Activated CD4-positive, alpha-beta memory T cell treated with anti-CD3 and anti-CD28 coated beads for 36 hours (primary cell): ENCODE measurements at regions not wholly inside any gene's neighbourhood (a gene's known extent, or its start where the extent isn't known, plus 50 kb on each side); places are given as distances from the start of the nearest gene placed in this dataset.
"Not testable (repeated sequence)": the region's sequence is repeated elsewhere in the genome, so short reads cannot be mapped to it uniquely, and the experiment has no call there.

ENCODE experiments used
- CTCF ChIA-PET: fragments of 350-600 bp; sonication (Branson Sonifier 250); formaldehyde crosslinking; loops from one replicate; lab custom pipeline; 2021; ENCODE audit warnings: antibody characterized with exemption, inconsistent platforms; lab: Charles Lee
- POLR2A ChIA-PET: fragments of 350-600 bp; sonication (Branson Sonifier 250); formaldehyde crosslinking; loops from one replicate; lab custom pipeline; 2021; ENCODE audit warnings: antibody characterized with exemption; lab: Charles Lee
- DNase-seq: peaks from one replicate; pipeline ENCODE4 v3.0.0-alpha.2; 2020
- H3K27ac Mint-ChIP-seq: one replicate; pipeline ENCODE4 v1.8.0; 2021; ENCODE audit warnings: mixed read lengths
- H3K27me3 Mint-ChIP-seq: one replicate; pipeline ENCODE4 v1.8.0; 2021; ENCODE audit warnings: mixed read lengths
- H3K36me3 Mint-ChIP-seq: one replicate; pipeline ENCODE4 v1.8.0; 2021; ENCODE audit warnings: mixed read lengths
- H3K4me1 Mint-ChIP-seq: one replicate; pipeline ENCODE4 v1.8.0; 2021; ENCODE audit warnings: low read depth, mixed read lengths
- H3K4me3 Mint-ChIP-seq: one replicate; pipeline ENCODE4 v1.8.0; 2021; ENCODE audit warnings: mild to moderate bottlenecking, mixed read lengths
- H3K9me3 Mint-ChIP-seq: one replicate; pipeline ENCODE4 v1.8.0; 2021; ENCODE audit warnings: mixed read lengths
- intact Hi-C: fragments of 100-400 bp; cut with micrococcal nuclease; formaldehyde crosslinking; loops from one replicate; pipeline ENCODE4 v1.15.1; 2023

DNA sequence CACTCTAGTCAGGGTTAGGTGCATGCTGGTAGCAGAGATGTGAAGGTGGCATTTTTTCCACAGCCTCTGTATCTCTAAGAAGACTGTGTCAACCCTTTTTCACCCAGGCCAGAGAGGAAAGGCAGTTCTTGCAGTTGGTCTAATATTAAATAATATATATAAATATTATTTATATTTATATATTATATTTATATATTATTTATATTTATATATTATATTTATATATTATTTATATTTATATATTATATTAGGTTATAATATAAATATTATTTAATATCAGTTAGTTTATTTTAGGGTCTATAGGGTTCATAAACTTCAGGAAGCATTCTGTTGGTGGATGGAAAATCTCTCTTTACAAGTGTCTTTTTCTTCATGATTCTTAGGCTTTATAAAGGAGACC, 218.6 kb upstream of the DMRTA1 start:
- ChIA-PET CTCF (interaction anchor here (2.0 kb wide), 1 partner anchor 415 kb away, joined by 4 read pairs; no protein-coding TSS in a partner anchor), POLR2A (no interaction called here)
- no peak overlapping the region for H3K4me3 Mint-ChIP-seq
- peaks cover 5% of the 10 kb centered on the region for H3K9me3 Mint-ChIP-seq
- no peaks in the 10 kb centered on the region for H3K4me1 Mint-ChIP-seq
- peaks cover 12% of the 10 kb centered on the region for H3K27me3 Mint-ChIP-seq
- intact Hi-C loops = no loop called here
- no peak overlapping the region for H3K27ac Mint-ChIP-seq
- DNase-seq = no peak
- H3K36me3 Mint-ChIP-seq = no peaks in the 10 kb centered on the region

DNA sequence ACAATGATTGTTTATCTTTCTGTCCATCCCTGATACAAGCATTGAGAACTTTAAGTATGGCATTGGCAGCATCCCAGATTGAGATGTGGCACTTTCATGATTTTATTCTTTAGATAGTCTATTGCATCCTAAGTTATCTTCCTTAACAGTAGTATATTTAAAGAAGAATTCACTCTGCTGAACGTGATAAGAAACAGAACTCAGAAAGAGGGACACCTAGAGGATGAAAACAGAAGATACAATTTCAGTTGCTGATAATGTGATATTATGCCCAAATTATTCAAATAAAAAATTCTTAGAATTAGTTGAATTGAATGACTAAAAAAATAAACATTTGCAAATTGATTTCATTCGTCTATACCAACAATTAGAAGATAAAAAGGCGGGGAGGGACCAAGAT, 218.1 kb upstream of the DMRTA1 start:
- H3K9me3 Mint-ChIP-seq = peaks cover 5% of the 10 kb centered on the region
- peaks cover 11% of the 10 kb centered on the region for H3K27me3 Mint-ChIP-seq
- POLR2A ChIA-PET = no interaction called here

GRCh38 chr9:22229069-22229468, 217.6 kb upstream of the DMRTA1 start:
- DNase-seq = no peak
- H3K4me1 Mint-ChIP-seq = no peaks in the 10 kb centered on the region
- peaks cover 16% of the 10 kb centered on the region for H3K27me3 Mint-ChIP-seq
- H3K36me3 Mint-ChIP-seq = no peaks in the 10 kb centered on the region
- ChIA-PET CTCF (interaction anchor here (2.0 to 2.1 kb wide), 2 partner anchors 10 to 416 kb away, joined by 4 to 6 read pairs; no protein-coding TSS in a partner anchor), POLR2A (no interaction called here)
- H3K4me3 Mint-ChIP-seq = no peak overlapping the region
- no peak overlapping the region for H3K27ac Mint-ChIP-seq
- intact Hi-C loops = no loop called here
- H3K9me3 Mint-ChIP-seq = peaks cover 5% of the 10 kb centered on the region

More for the DNA sequence above, 218.1 kb upstream of the DMRTA1 start:
- no peak for DNase-seq
- Mint-ChIP-seq H3K36me3 (no peaks in the 10 kb centered on the region), H3K27ac (no peak overlapping the region), H3K4me1 (no peaks in the 10 kb centered on the region), H3K4me3 (no peak overlapping the region)
- intact Hi-C loops = no loop called here
- CTCF ChIA-PET = interaction anchor here (2.0 to 2.1 kb wide), 2 partner anchors 10 to 416 kb away, joined by 4 to 6 read pairs; no protein-coding TSS in a partner anchor

DNA sequence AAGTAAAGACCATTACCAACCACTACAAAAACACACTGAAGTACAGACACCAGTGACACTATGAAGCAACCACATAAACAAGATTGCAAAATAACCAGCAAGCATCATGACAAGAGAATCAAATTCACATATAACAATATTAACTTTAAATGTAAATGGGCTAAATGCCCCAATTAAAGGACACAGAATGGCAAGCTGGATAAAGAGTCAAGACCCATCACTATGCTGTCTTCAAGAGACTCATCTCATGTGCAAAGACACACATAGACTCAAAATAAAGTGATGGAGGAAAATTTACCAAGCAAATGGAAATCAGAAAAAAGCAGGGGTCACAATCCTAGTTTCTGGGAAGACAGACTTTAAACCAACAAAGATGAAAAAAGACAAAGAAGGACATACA, 215.3 kb upstream of the DMRTA1 start:
- POLR2A ChIA-PET, H3K27ac Mint-ChIP-seq, H3K4me1 Mint-ChIP-seq, H3K4me3 Mint-ChIP-seq, CTCF ChIA-PET, DNase-seq, H3K36me3 Mint-ChIP-seq, H3K9me3 Mint-ChIP-seq, intact Hi-C loops: not testable (repeated sequence)
- peaks cover 18% of the 10 kb centered on the region for H3K27me3 Mint-ChIP-seq

- intact Hi-C loops = no loop called here
- Mint-ChIP-seq H3K4me3 (no peak overlapping the region), H3K4me1 (peaks cover 9% of the 10 kb centered on the region), H3K9me3 (peaks cover 3% of the 10 kb centered on the region), H3K27ac (no peak overlapping the region), H3K36me3 (no peaks in the 10 kb centered on the region), H3K27me3 (peaks cover 18% of the 10 kb centered on the region)
- CTCF ChIA-PET = interaction anchor here (1.5 kb wide), 1 partner anchor 11 kb away, joined by 7 read pairs; no protein-coding TSS in a partner anchor
- no peak for DNase-seq
- POLR2A ChIA-PET = interaction anchor here (0.8 kb wide), 1 partner anchor 134 kb away, joined by 3 read pairs; no protein-coding TSS in a partner anchor
Measured at GRCh38 chr9:22232971-22233370, 213.7 kb upstream of the DMRTA1 start.

DNA sequence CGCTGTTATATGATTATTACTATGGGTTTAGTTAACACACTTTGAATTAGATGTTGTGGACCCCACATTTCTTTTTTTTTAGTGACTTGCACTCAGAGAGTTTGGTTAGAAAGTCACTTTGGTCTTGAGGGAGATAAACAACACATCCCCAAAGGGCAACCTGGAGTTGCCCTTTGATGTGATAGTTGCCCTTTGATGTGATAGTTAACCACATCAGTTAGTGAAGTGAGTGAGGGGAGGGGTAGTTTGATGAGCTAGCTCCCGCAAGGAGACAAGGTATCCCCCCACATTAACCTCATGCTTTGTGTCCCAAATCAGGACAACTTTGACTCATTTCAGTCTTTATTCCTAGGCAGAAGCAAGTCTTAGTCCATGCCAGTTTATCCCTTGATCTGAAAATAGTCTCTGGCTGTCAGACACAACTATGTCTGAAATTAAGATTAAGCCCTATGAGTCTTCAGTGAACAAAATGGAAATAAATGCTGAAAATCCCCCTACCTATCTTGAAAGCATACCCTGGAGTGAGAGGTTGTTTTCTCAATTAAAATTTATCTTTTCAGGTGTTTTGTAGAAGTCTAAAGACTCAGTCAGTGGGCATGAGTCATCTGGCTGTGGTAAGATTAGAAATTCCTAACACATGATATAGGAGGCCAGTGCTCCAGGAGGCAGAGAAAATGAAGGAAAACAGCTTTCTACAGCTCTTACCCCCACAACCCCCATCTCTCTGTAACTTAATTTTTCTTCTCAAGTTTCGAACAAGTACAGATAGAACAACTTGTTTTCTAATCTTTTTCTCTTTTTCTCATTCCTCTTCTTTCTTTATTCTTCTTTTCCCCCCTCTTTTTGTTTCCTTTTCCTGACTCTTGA, 208.9 kb upstream of the DMRTA1 start:
- POLR2A ChIA-PET = no interaction called here
- DNase-seq = no peak
- CTCF ChIA-PET = interaction anchor here (1.0 to 4.5 kb wide), 11 partner anchors 8 to 425 kb away, joined by 3 to 45 read pairs (median 6); partner anchors contain the start of gene CDKN2B
- H3K4me3 Mint-ChIP-seq = no peak overlapping the region
- H3K27me3 Mint-ChIP-seq = peaks cover 20% of the 10 kb centered on the region
- H3K36me3 Mint-ChIP-seq = no peaks in the 10 kb centered on the region
- peaks cover 35% of the 10 kb centered on the region for H3K4me1 Mint-ChIP-seq
- H3K9me3 Mint-ChIP-seq = no peaks in the 10 kb centered on the region
- intact Hi-C loops = loop anchor here (2.0 kb wide), 1 partner anchor 27 kb away; no protein-coding TSS in a partner anchor
- no peak overlapping the region for H3K27ac Mint-ChIP-seq

GRCh38 chr9:22238809-22239684, 207.6 kb upstream of the DMRTA1 start:
- Mint-ChIP-seq H3K4me1 (peaks cover 35% of the 10 kb centered on the region), H3K27me3 (peaks cover 12% of the 10 kb centered on the region), H3K36me3 (no peaks in the 10 kb centered on the region), H3K9me3 (no peaks in the 10 kb centered on the region), H3K4me3 (no peak overlapping the region), H3K27ac (no peak overlapping the region)
- ChIA-PET CTCF (interaction anchor here (0.7 to 4.5 kb wide), 22 partner anchors 10 to 555 kb away, joined by 3 to 45 read pairs (median 4); partner anchors contain the start of gene CDKN2B), POLR2A (no interaction called here)
- intact Hi-C loops = loop anchor here (1.0 to 2.0 kb wide), 2 partner anchors 28 to 426 kb away; no protein-coding TSS in a partner anchor
- no peak for DNase-seq

GRCh38 chr9:22240619-22241018, 206.0 kb upstream of the DMRTA1 start:
- ChIA-PET CTCF (interaction anchor here (2.7 to 4.5 kb wide), 2 partner anchors 121 to 428 kb away, joined by 14 to 45 read pairs; no protein-coding TSS in a partner anchor), POLR2A (no interaction called here)
- DNase-seq = no peak
- Mint-ChIP-seq H3K4me1 (peaks cover 35% of the 10 kb centered on the region), H3K9me3 (no peaks in the 10 kb centered on the region), H3K4me3 (no peak overlapping the region), H3K27ac (no peak overlapping the region), H3K36me3 (no peaks in the 10 kb centered on the region), H3K27me3 (peaks cover 9% of the 10 kb centered on the region)
- intact Hi-C loops = loop anchor here (5.0 kb wide), 5 partner anchors 133 to 408 kb away; partner anchors contain the start of gene CDKN2B

GRCh38 chr9:22241024-22241423, 205.6 kb upstream of the DMRTA1 start:
- H3K4me1 Mint-ChIP-seq = peaks cover 35% of the 10 kb centered on the region
- intact Hi-C loops = loop anchor here (5.0 kb wide), 5 partner anchors 134 to 409 kb away; partner anchors contain the start of gene CDKN2B
- CTCF ChIA-PET = interaction anchor here (4.5 kb wide), 1 partner anchor 428 kb away, joined by 45 read pairs; no protein-coding TSS in a partner anchor

DNA sequence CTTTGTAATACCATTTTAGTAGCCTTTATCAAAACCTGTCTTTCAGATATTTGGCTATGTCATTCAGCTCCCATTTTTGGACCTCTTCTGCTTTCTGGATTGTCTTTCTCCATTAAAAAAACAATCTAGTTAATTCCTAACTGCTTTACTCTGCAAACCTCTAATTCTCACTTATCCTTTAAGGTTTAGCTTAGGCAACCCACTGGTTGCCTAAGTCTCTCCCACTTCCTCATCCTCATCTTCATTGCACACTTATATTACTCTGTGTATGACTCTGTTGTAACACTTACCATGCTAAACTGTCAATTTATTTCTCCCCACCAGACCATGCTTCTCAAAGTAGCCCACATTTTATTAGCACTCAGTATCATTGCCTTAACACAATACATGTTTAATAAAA, 205.0 kb upstream of the DMRTA1 start:
- ChIA-PET POLR2A (no interaction called here), CTCF (interaction anchor here (4.5 kb wide), 1 partner anchor 429 kb away, joined by 45 read pairs; no protein-coding TSS in a partner anchor)
- Mint-ChIP-seq H3K4me1 (peaks cover 35% of the 10 kb centered on the region), H3K9me3 (no peaks in the 10 kb centered on the region), H3K27ac (no peak overlapping the region), H3K36me3 (no peaks in the 10 kb centered on the region), H3K27me3 (peaks cover 9% of the 10 kb centered on the region), H3K4me3 (no peak overlapping the region)
- intact Hi-C loops = loop anchor here (5.0 kb wide), 5 partner anchors 134 to 409 kb away; partner anchors contain the start of gene CDKN2B
- DNase-seq = no peak

More at GRCh38 chr9:22241024-22241423, 205.6 kb upstream of the DMRTA1 start:
- H3K4me3 Mint-ChIP-seq = no peak overlapping the region
- no peak overlapping the region for H3K27ac Mint-ChIP-seq
- H3K36me3 Mint-ChIP-seq = no peaks in the 10 kb centered on the region
- no peaks in the 10 kb centered on the region for H3K9me3 Mint-ChIP-seq
- POLR2A ChIA-PET = no interaction called here
- no peak for DNase-seq
- peaks cover 9% of the 10 kb centered on the region for H3K27me3 Mint-ChIP-seq
